Psoas muscle (tissue), 7 donors: ENCODE measurements at regions not wholly inside any gene's neighbourhood (a gene's known extent, or its start where the extent isn't known, plus 50 kb on each side); places are given as distances from the start of the nearest gene placed in this dataset.

Source experiments
- ATAC-seq, 4 donors: fragments of 200-7000 bp; cut with Tn5 transposase; one replicate each; pipeline ENCODE4 v1.9.1; 2020; ENCODE audit warnings: moderate library complexity in 3 of 4, mild to moderate bottlenecking in 2 of 4
- DNase-seq, 2 donors: peaks; one replicate each; pipeline ENCODE4 v3.0.0-alpha.2; 2020
- H3K27ac ChIP-seq: fragments of 200-600 bp; one replicate; pipeline ENCODE4 v1.8.0; 2022
- H3K27me3 ChIP-seq, 3 donors: fragments of 200-600 bp in 1 of 3; one replicate each; pipeline versions ENCODE4 v1.6.1 to v1.8.0; 2013 to 2022; ENCODE audit warnings: low read length in 2 of 3, mild to moderate bottlenecking in 2 of 3, moderate library complexity in 1 of 3; ENCODE audit not compliant: insufficient read depth in 3 of 3
- H3K36me3 ChIP-seq, 2 donors: fragments of 200-600 bp in 1 of 2; one replicate each; pipeline versions ENCODE4 v1.6.1 to v1.8.0; 2013 to 2022; ENCODE audit warnings: low read depth in 1 of 2, mild to moderate bottlenecking in 1 of 2, moderate library complexity in 1 of 2; ENCODE audit not compliant: insufficient read depth in 1 of 2
- H3K4me1 ChIP-seq: fragments of 200-600 bp; one replicate; pipeline ENCODE4 v1.8.0; 2022
- H3K4me3 ChIP-seq: fragments of 200-600 bp; one replicate; pipeline ENCODE4 v1.8.0; 2022; ENCODE audit warnings: mild to moderate bottlenecking
- H3K9me3 ChIP-seq: fragments of 200-600 bp; one replicate; pipeline ENCODE4 v1.8.0; 2022
- WGBS, 3 donors: extraction: QIAGEN DNeasy Blood & Tissue Kit; methylation state at CpG; one replicate each; pipeline versions ENCODE4 v1.1.6 to v1.1.7; 2013; 5-methylcytosine and 5-hydroxymethylcytosine counted together
- intact Hi-C, 2 donors: fragments of 100-400 bp; cut with DNase I; formaldehyde crosslinking; loops; one replicate each; pipeline versions ENCODE4 v1.11.0 to v1.14.2; 2022
- TF ChIP-seq, protein P1 (sequence below): fragments of 200-600 bp; IDR thresholded peaks from one replicate; pipeline ENCODE4 v1.8.0; 2022; ENCODE audit warnings: antibody characterized with exemption
- donor health status: healthy with polysubstance abuse.
- donor health status: DM: no; HTN: no; CAD: no; lungs with moderate emphysema.
- donor health status: Bipolar disorder and iron deficiency.
- donor health status: healthy.
- donor health status: DM: yes; HTN: yes; CAD: no.
- donor health status: DM: no; HTN: no; CAD: no.
- donor health status: DM: yes; HTN: yes; CAD: no.

DNA sequence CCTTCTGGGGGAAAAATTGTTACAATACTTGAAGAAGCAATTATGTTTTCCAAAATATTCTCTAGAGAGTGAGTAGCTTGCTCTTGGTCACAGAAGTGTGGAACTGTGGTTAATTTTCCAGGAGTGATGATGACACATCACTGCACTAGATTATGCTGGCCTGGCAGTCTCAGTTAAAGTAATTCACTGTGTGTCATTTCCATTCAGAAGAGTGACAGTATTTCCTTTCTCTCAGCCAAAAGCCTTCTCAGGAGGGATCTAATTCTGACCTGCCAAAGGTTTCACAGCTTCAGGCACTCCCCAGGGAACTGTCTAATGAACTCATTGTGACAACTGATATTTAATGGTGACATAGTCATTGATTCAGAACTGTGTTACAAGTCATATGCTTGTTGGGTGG, 517.5 kb downstream of the TBC1D32 start:
- no peak overlapping the region for H3K27ac ChIP-seq
- ATAC-seq: no peak
- TF ChIP-seq, protein P1, sequence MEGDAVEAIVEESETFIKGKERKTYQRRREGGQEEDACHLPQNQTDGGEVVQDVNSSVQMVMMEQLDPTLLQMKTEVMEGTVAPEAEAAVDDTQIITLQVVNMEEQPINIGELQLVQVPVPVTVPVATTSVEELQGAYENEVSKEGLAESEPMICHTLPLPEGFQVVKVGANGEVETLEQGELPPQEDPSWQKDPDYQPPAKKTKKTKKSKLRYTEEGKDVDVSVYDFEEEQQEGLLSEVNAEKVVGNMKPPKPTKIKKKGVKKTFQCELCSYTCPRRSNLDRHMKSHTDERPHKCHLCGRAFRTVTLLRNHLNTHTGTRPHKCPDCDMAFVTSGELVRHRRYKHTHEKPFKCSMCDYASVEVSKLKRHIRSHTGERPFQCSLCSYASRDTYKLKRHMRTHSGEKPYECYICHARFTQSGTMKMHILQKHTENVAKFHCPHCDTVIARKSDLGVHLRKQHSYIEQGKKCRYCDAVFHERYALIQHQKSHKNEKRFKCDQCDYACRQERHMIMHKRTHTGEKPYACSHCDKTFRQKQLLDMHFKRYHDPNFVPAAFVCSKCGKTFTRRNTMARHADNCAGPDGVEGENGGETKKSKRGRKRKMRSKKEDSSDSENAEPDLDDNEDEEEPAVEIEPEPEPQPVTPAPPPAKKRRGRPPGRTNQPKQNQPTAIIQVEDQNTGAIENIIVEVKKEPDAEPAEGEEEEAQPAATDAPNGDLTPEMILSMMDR: no peak
- no peak overlapping the region for H3K4me3 ChIP-seq
- no peaks in the 10 kb centered on the region for H3K36me3 ChIP-seq
- no peaks in the 10 kb centered on the region for H3K9me3 ChIP-seq
- no peaks in the 10 kb centered on the region for H3K27me3 ChIP-seq
- intact Hi-C loops: no loop called here
- H3K4me1 ChIP-seq: no peaks in the 10 kb centered on the region
- no peak for DNase-seq

- 62 to 73% (median 68%) methylated on average over 3 of the region's 3 CpGs for WGBS, 3 donors
These were observed 529.0 kb downstream of the TBC1D32 start for GRCh38 chr6:120805276-120805675.

GRCh38 chr6:120804612-120805011, 529.7 kb downstream of the TBC1D32 start:
- Histone ChIP-seq H3K27ac (no peak overlapping the region), H3K4me3 (no peak overlapping the region), H3K27me3 (no peaks in the 10 kb centered on the region), H3K36me3 (no peaks in the 10 kb centered on the region), H3K4me1 (no peaks in the 10 kb centered on the region), H3K9me3 (no peaks in the 10 kb centered on the region)
- TF ChIP-seq, protein P1: no peak
- intact Hi-C loops: no loop called here
- ATAC-seq (no peak), DNase-seq (no peak)
- WGBS, 3 donors: 91 to 95% (median 92%) methylated on average over 2 of the region's 2 CpGs

More at GRCh38 chr6:120805276-120805675, 529.0 kb downstream of the TBC1D32 start:
- Histone ChIP-seq H3K9me3 (no peaks in the 10 kb centered on the region), H3K27ac (no peak overlapping the region), H3K27me3 (no peaks in the 10 kb centered on the region), H3K4me1 (no peaks in the 10 kb centered on the region), H3K36me3 (no peaks in the 10 kb centered on the region), H3K4me3 (no peak overlapping the region)
- DNase-seq (no peak), ATAC-seq (no peak)
- TF ChIP-seq, protein P1: no peak
- intact Hi-C loops: no loop called here

DNA sequence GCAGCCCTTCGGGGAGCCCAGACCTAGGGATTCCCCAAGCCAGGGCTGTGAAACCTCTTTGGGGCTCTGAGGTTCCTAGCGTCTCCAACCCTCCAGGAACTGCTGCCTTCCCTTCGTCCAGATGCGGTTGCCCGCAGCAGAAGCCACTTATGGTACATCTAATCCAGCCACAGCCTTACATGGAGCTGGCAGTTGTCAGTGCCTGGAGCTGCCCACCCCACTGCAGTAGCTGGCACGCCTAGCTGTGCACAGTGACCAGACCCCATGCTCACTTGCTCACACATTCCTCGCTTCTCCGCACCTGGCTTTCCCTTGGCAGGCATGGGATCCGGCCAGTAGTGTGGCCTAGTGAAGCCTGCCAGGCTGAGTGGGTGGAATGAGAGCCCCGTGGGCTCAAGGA, 547.6 kb downstream of the TBC1D32 start:
- TF ChIP-seq, protein P1: no peak
- Histone ChIP-seq H3K36me3 (no peaks in the 10 kb centered on the region), H3K4me3 (no peak overlapping the region), H3K27me3 (no peaks in the 10 kb centered on the region), H3K27ac (no peak overlapping the region), H3K4me1 (no peaks in the 10 kb centered on the region), H3K9me3 (no peaks in the 10 kb centered on the region)
- ATAC-seq (no peak), DNase-seq (peak in 1 of 2 donors; percentile 31)
- intact Hi-C loops: no loop called here
- WGBS, 3 donors: 86 to 88% (median 88%) methylated on average over 10 of the region's 10 CpGs

DNA sequence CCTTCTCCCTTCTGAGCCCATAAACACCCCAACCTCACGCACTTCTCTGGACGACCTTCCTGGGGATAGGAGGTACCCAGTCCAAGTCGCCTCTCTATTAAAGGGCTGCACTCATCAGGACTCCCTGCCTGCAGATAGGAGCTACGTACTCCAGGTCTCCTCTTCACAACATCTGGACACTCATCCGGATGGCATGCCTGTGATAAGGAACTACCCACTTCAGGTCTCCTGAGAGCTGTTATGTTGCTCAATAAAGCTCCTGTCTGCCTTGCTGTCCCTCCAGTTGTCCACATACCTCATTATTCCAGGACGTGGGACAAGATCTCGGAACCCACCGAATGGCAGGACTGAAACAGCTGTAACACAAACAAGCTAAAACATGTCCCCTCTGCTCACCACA, 548.0 kb downstream of the TBC1D32 start:
- DNase-seq (no peak), ATAC-seq (no peak)
- intact Hi-C loops: no loop called here
- Histone ChIP-seq H3K4me1 (no peaks in the 10 kb centered on the region), H3K4me3 (no peak overlapping the region), H3K9me3 (no peaks in the 10 kb centered on the region), H3K36me3 (no peaks in the 10 kb centered on the region), H3K27ac (no peak overlapping the region), H3K27me3 (no peaks in the 10 kb centered on the region)
- TF ChIP-seq, protein P1: no peak
- WGBS, 3 donors: 87 to 92% (median 90%) methylated on average over 8 of the region's 8 CpGs
